ENCODE measurements at regions not wholly inside any gene's neighbourhood (a gene's known extent, or its start where the extent isn't known, plus 50 kb on each side); places are given as distances from the start of the nearest gene placed in this dataset.

DNA sequence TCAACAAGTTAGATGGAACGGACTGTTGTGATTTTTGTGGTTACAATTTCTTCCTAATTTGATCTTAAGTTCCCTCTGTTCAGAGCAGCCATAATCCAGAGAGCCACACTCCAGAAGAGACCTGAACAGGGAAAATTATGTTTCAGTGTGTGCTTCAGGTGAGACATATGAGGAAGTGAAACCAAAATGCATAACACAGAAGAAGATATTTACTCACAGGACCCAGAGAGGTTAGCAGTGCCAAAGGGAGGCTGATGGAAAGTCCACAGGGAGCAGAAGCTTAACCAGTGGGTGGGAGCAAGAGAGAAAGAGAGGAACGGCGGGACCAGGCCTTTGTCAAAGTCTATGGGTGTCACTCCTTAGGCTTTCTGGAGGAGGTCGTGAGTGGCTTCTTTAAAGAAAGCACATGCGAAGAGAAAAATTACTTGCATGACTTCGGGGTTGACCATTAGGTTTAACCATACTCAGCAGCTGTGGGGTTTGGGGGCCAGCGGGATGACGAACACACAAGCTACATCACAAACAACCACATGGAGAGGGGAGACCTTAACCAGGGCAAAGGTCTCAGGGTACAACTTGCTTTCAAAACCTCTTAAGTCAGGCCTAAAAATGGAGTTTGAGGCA, 141.4 kb downstream of the MED10 start:
- TF ChIP-seq, protein P1, sequence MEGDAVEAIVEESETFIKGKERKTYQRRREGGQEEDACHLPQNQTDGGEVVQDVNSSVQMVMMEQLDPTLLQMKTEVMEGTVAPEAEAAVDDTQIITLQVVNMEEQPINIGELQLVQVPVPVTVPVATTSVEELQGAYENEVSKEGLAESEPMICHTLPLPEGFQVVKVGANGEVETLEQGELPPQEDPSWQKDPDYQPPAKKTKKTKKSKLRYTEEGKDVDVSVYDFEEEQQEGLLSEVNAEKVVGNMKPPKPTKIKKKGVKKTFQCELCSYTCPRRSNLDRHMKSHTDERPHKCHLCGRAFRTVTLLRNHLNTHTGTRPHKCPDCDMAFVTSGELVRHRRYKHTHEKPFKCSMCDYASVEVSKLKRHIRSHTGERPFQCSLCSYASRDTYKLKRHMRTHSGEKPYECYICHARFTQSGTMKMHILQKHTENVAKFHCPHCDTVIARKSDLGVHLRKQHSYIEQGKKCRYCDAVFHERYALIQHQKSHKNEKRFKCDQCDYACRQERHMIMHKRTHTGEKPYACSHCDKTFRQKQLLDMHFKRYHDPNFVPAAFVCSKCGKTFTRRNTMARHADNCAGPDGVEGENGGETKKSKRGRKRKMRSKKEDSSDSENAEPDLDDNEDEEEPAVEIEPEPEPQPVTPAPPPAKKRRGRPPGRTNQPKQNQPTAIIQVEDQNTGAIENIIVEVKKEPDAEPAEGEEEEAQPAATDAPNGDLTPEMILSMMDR (conservative IDR thresholded peaks at IDR 0.05) = no peak
- no peak for TF ChIP-seq ZFX (IDR thresholded peaks at IDR 0.05)
